ENCODE measurements at regions not wholly inside any gene's neighbourhood (a gene's known extent, or its start where the extent isn't known, plus 50 kb on each side); places are given as distances from the start of the nearest gene placed in this dataset.
"Not testable (repeated sequence)": the region's sequence is repeated elsewhere in the genome, so short reads cannot be mapped to it uniquely, and the experiment has no call there.

- DNase-seq, result no peak
These were observed 358.6 kb upstream of the NOCT start for GRCh38 chr4:138656990-138657389.

- DNase-seq, result no peak
These were observed 359.6 kb upstream of the NOCT start for GRCh38 chr4:138655985-138656384.

- no peak for DNase-seq
These were observed 360.3 kb upstream of the NOCT start for GRCh38 chr4:138655286-138655685.

GRCh38 chr4:138650929-138651448 is 364.6 kb upstream of the NOCT start:
- DNase-seq, result no peak

GRCh38 chr4:138650495-138650894 is 365.1 kb upstream of the NOCT start:
- DNase-seq, result no peak

GRCh38 chr4:138647433-138647832 is 368.1 kb upstream of the NOCT start:
- no peak for DNase-seq

GRCh38 chr4:138646383-138646782 is 369.2 kb upstream of the NOCT start:
- no peak for DNase-seq

- DNase-seq, result no peak
These were observed 370.3 kb upstream of the NOCT start for GRCh38 chr4:138645289-138645688.

- no peak for DNase-seq
These were observed 371.3 kb upstream of the NOCT start for GRCh38 chr4:138644322-138644721.

- DNase-seq, result no peak
These were observed 371.8 kb upstream of the NOCT start for GRCh38 chr4:138643827-138644226.

GRCh38 chr4:138639018-138639741 is 376.4 kb upstream of the NOCT start:
- DNase-seq, result no peak

GRCh38 chr4:138636781-138637180 is 378.8 kb upstream of the NOCT start:
- DNase-seq, result no peak

- no peak for DNase-seq
These were observed 380.7 kb upstream of the NOCT start for GRCh38 chr4:138634915-138635314.

- no peak for DNase-seq
These were observed 382.0 kb upstream of the NOCT start for GRCh38 chr4:138633580-138633904.

GRCh38 chr4:138632856-138633579 is 382.6 kb upstream of the NOCT start:
- DNase-seq, result no peak

GRCh38 chr4:138630666-138631065 is 384.9 kb upstream of the NOCT start:
- no peak for DNase-seq

GRCh38 chr4:138629669-138630068 is 385.9 kb upstream of the NOCT start:
- DNase-seq, result no peak

- DNase-seq, result no peak
These were observed 384.9 kb upstream of the SLC7A11 start for GRCh38 chr4:138627096-138627495.

- DNase-seq, result not testable (repeated sequence)
These were observed 380.2 kb upstream of the SLC7A11 start for GRCh38 chr4:138622362-138622761.

GRCh38 chr4:138616775-138617174 is 374.6 kb upstream of the SLC7A11 start:
- DNase-seq, result no peak

GRCh38 chr4:138614398-138615142 is 372.4 kb upstream of the SLC7A11 start:
- no peak for DNase-seq

GRCh38 chr4:138612428-138612827 is 370.3 kb upstream of the SLC7A11 start:
- DNase-seq, result no peak

GRCh38 chr4:138611721-138612120 is 369.6 kb upstream of the SLC7A11 start:
- no peak for DNase-seq

GRCh38 chr4:138611017-138611416 is 368.9 kb upstream of the SLC7A11 start:
- DNase-seq, result no peak
